Fibroblast of pulmonary artery (primary cell): ENCODE measurements at regions not wholly inside any gene's neighbourhood (a gene's known extent, or its start where the extent isn't known, plus 50 kb on each side); places are given as distances from the start of the nearest gene placed in this dataset.
"Not testable (repeated sequence)": the region's sequence is repeated elsewhere in the genome, so short reads cannot be mapped to it uniquely, and the experiment has no call there.

Experiments
- DNase-seq: peaks from one replicate; pipeline ENCODE4 v3.0.0-alpha.2; 2010; ENCODE audit warnings: low read depth
- H3K4me3 ChIP-seq: replicated peaks from 2 replicates; pipeline ENCODE4 v1.5.1; 2011; ENCODE audit warnings: low read depth, mild to moderate bottlenecking, control low read depth, low read length, moderate library complexity
- CTCF ChIP-seq: IDR thresholded peaks from 2 replicates; pipeline ENCODE4 v1.5.1; 2011; ENCODE audit warnings: mild to moderate bottlenecking, control low read depth, low read length, inconsistent platforms; ENCODE audit errors: missing control alignments

- H3K4me3 ChIP-seq, result no peak overlapping the region
- no peak for TF ChIP-seq CTCF
- DNase-seq, result no peak
These were observed 95.1 kb upstream of the OLIG2 start for GRCh38 chr21:32930673-32931072.

DNA sequence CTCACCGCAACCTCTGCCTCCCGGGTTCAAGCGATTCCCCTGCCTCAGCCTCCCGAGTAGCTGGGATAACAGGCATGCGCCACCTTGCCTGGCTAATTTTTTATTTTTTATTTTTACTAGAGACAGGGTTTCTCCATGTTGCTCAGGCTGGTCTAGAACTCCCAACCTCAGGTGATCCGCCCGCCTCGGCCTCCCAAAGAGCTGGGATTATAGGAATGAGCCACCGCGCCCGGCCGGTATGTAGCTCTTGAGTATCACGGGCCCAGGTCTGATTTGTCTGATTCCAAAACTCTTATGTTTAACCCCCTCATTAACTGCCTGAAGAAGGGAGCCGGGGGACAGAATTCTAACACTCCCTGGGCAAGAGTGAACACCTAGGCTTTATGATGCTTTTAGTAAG, 91.7 kb upstream of the OLIG2 start:
- not testable (repeated sequence) for DNase-seq, H3K4me3 ChIP-seq

GRCh38 chr21:32934829-32935228, 90.9 kb upstream of the OLIG2 start:
- DNase-seq, result no peak
- TF ChIP-seq CTCF, result no peak
- no peak overlapping the region for H3K4me3 ChIP-seq

DNA sequence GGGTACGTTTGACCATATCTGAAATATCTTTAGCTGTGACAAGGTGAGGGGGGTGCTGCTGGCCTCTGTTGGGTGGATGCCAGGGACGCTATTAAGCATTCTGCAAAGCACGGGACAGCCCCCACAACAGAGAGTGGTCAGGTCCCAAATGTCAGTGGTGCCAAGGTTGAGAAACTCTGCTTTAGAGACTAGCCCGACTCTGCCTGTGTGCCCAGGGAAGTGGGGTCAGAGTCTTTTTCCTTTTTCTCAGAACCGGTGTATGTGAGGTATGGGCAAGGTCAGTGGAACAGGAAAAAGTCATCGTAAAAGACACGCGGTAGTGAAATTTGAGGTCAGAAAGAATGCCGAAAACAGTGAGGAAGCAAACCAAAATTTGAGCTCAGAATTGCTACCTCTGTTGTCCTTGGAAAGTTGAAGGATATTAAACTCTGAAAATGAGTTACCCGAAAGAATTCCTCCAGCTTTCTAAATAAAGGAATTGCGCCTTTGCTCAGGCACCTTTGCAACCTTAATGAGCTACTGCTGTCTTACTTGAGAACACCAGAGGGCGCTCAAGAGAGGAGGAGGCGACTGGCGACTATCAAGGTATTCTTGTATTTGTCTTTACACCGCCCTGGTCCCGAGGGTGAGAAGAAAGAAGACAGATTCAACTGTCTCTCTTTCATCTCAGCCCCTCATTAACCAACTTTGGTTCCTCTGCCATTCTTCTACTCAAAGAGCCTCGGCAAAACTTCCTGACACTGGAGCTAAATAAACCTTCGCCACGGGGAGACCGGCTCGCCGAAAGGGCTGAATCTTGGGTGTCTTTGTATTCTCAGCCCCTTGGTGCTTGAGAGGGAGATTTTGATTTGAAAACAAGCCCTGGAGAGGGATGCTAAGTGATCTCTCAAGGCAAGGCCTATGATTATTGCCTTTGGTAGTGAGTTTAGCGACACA, 85.4 kb upstream of the OLIG2 start:
- TF ChIP-seq CTCF, result peak; percentile 88
- peak; percentile 62 for DNase-seq
- H3K4me3 ChIP-seq, result no peak overlapping the region

- no peak for TF ChIP-seq CTCF
- no peak for DNase-seq
- no peak overlapping the region for H3K4me3 ChIP-seq
These were observed 84.5 kb upstream of the OLIG2 start for GRCh38 chr21:32941263-32941662.

- no peak for TF ChIP-seq CTCF
- no peak for DNase-seq
- no peak overlapping the region for H3K4me3 ChIP-seq
These were observed 79.1 kb upstream of the OLIG2 start for GRCh38 chr21:32946654-32947053.

- no peak overlapping the region for H3K4me3 ChIP-seq
- no peak for DNase-seq
- TF ChIP-seq CTCF, result no peak
These were observed 78.0 kb upstream of the OLIG2 start for GRCh38 chr21:32947736-32948135.
